Endothelial cell of umbilical vein (primary cell): ENCODE measurements at regions not wholly inside any gene's neighbourhood (a gene's known extent, or its start where the extent isn't known, plus 50 kb on each side); places are given as distances from the start of the nearest gene placed in this dataset.

ENCODE experiments used
- BruUV-seq: library from RNA; stranded (reverse); fragments of 400-500 nt; replicated peaks from 2 replicates; lab custom pipeline; 2021; lab: Mats Ljungman, UMichigan
- CTCF ChIA-PET: fragments of 300-600, 350-600 bp; sonication (Branson Sonifier 250); formaldehyde crosslinking; loops from one replicate; lab custom pipeline; 2021; ENCODE audit warnings: antibody characterized with exemption, inconsistent platforms; lab: Charles Lee
- POLR2A ChIA-PET: fragments of 300-600, 350-600 bp; sonication (Branson Sonifier 250); formaldehyde crosslinking; loops from one replicate; lab custom pipeline; 2021; ENCODE audit warnings: antibody characterized with exemption, inconsistent platforms; lab: Charles Lee
- DNase-seq: peaks from one replicate; pipeline ENCODE4 v3.0.0-alpha.2; 2011; ENCODE audit warnings: low read depth, low spot score
- FAIRE-seq: peaks from 2 replicates; lab custom pipeline; 2011; peaks lifted over from hg19 to GRCh38; lab: Jason Lieb, UNC
- H2AFZ ChIP-seq: 2 replicates; pipeline ENCODE4 v1.6.0; 2012; ENCODE audit warnings: low read depth, low read length, control low read depth, inconsistent platforms
- H3K27ac ChIP-seq: 2 replicates; pipeline ENCODE4 v1.5.1; 2011; ENCODE audit warnings: low read depth, mild to moderate bottlenecking, control low read depth, low read length, moderate library complexity; ENCODE audit not compliant: insufficient read depth
- H3K27me3 ChIP-seq, 2 experiments: 2 replicates each; pipeline versions ENCODE4 v1.6.0 to v1.6.1; 2011; ENCODE audit warnings: low read length in 2 of 2, mixed read lengths in 1 of 2; ENCODE audit not compliant: control insufficient read depth in 2 of 2, insufficient read depth in 2 of 2
- H3K36me3 ChIP-seq, 2 experiments: 2 replicates in 1 of 2; 3 replicates in 1 of 2; pipeline ENCODE4 v1.5.1; 2011; ENCODE audit warnings: low read length in 2 of 2, mild to moderate bottlenecking in 1 of 2, moderate library complexity in 1 of 2; ENCODE audit not compliant: control insufficient read depth in 2 of 2, insufficient read depth in 2 of 2; ENCODE audit errors: extremely low read depth in 1 of 2
- H3K4me1 ChIP-seq: 3 replicates; pipeline ENCODE4 v1.5.1; 2011; ENCODE audit warnings: mild to moderate bottlenecking, low read length; ENCODE audit not compliant: control insufficient read depth, insufficient read depth; ENCODE audit errors: extremely low read depth
- H3K4me2 ChIP-seq: 2 replicates; pipeline ENCODE4 v1.6.1; 2011; ENCODE audit warnings: low read length, control low read depth, mixed read lengths; ENCODE audit not compliant: insufficient read depth
- H3K4me3 ChIP-seq, 3 experiments: fragments of 200-600 bp in 1 of 3; sonication (generic), shearing (Covaris generic) in 1 of 3; replicated peaks in 1 of 3; 2 replicates each; pipeline ENCODE4 v1.5.1; 2011 to 2016; ENCODE audit warnings: control low read depth in 3 of 3, low read length in 3 of 3, mild to moderate bottlenecking in 2 of 3, inconsistent platforms in 1 of 3, low read depth in 1 of 3, moderate library complexity in 1 of 3; ENCODE audit not compliant: insufficient read depth in 1 of 3
- H3K79me2 ChIP-seq: 2 replicates; pipeline ENCODE4 v1.6.0; 2012; ENCODE audit warnings: low read length, inconsistent platforms; ENCODE audit not compliant: control insufficient read depth, insufficient read depth
- H3K9ac ChIP-seq: replicated peaks from 2 replicates; pipeline ENCODE3; 2011; ENCODE audit warnings: low read length, control low read depth; ENCODE audit not compliant: insufficient read depth; ENCODE audit errors: extremely low read depth
- H3K9me1 ChIP-seq: replicated peaks from 3 replicates; pipeline ENCODE4 v1.6.0; 2011; ENCODE audit warnings: mild to moderate bottlenecking, low read length; ENCODE audit not compliant: control insufficient read depth, insufficient read depth; ENCODE audit errors: extremely low read depth
- H3K9me3 ChIP-seq: replicated peaks from 2 replicates; pipeline ENCODE4 v1.5.1; 2012; ENCODE audit warnings: low read length, inconsistent platforms; ENCODE audit not compliant: control insufficient read depth, insufficient read depth
- H4K20me1 ChIP-seq: replicated peaks from 2 replicates; pipeline ENCODE3; 2011; ENCODE audit warnings: mild to moderate bottlenecking, low read length; ENCODE audit not compliant: control insufficient read depth, insufficient read depth; ENCODE audit errors: extremely low read depth
- CTCF ChIP-seq, 2 donors: IDR thresholded peaks; 1 replicate in 1 of 2; 2 replicates in 1 of 2; pipeline ENCODE4 v1.5.1; 2011; ENCODE audit warnings: low read length in 2 of 2, mild to moderate bottlenecking in 2 of 2, moderate library complexity in 2 of 2, control low read depth in 1 of 2, inconsistent platforms in 1 of 2, low read depth in 1 of 2; ENCODE audit not compliant: insufficient read depth in 1 of 2; ENCODE audit errors: extremely low read depth in 1 of 2
- FOS ChIP-seq: IDR thresholded peaks from 2 replicates; pipeline ENCODE4 v1.6.1; 2011; ENCODE audit warnings: mild to moderate bottlenecking, low read length, moderate library complexity, borderline replicate concordance; ENCODE audit not compliant: insufficient read depth
- GATA2 ChIP-seq: IDR thresholded peaks from 2 replicates; pipeline ENCODE4 v1.7.0; 2011; ENCODE audit warnings: low read depth, mild to moderate bottlenecking, moderate library complexity, mixed read lengths, low read length; ENCODE audit not compliant: insufficient read length, insufficient read depth
- JUN ChIP-seq: IDR thresholded peaks from 2 replicates; pipeline ENCODE4 v1.6.1; 2011; ENCODE audit warnings: borderline replicate concordance, low read depth; ENCODE audit not compliant: insufficient read length, insufficient read depth
- MYC ChIP-seq: IDR thresholded peaks from one replicate; pipeline ENCODE4 v1.6.1; 2011; ENCODE audit warnings: mild to moderate bottlenecking, low read depth, low read length
- POLR2A ChIP-seq: IDR thresholded peaks from 2 replicates; pipeline ENCODE4 v1.6.1; 2012; ENCODE audit warnings: low read depth, mild to moderate bottlenecking, control low read depth, low read length
- POLR2AphosphoS5 ChIP-seq: IDR thresholded peaks from 2 replicates; pipeline ENCODE4 v1.6.1; 2012; ENCODE audit warnings: low read depth, mild to moderate bottlenecking, control low read depth, low read length, moderate library complexity; ENCODE audit not compliant: insufficient read depth
- dilution Hi-C: fragments of 300-500 bp; cut with MboI; formaldehyde crosslinking; loops from one replicate; pipeline ENCODE4 v1.15.0; 2019; ENCODE audit warnings: low sequenced_read_pairs; ENCODE audit not compliant: extremely low pct_ligation_motif_present
- intact Hi-C: fragments of 100-400 bp; cut with micrococcal nuclease; formaldehyde crosslinking; loops from one replicate; pipeline ENCODE4 v1.10.0; 2022
- TF ChIP-seq, protein P1 (sequence below): IDR thresholded peaks from 2 replicates; pipeline ENCODE4 v1.6.1; 2011; ENCODE audit not compliant: insufficient read depth, insufficient read length

- Histone ChIP-seq H4K20me1 (no peaks in the 10 kb centered on the region), H3K27ac (no peak overlapping the region), H3K4me3 (no peak overlapping the region), H3K4me1 (no peaks in the 10 kb centered on the region), H3K9me1 (no peaks in the 10 kb centered on the region), H3K36me3 (no peaks in the 10 kb centered on the region), H2AFZ (no peak overlapping the region), H3K79me2 (no peaks in the 10 kb centered on the region), H3K9ac (no peak overlapping the region), H3K9me3 (no peaks in the 10 kb centered on the region), H3K27me3 (no peaks in the 10 kb centered on the region), H3K4me2 (no peak overlapping the region)
- dilution Hi-C loops (no loop called here), intact Hi-C loops (no loop called here)
- CTCF ChIA-PET, result interaction anchor here (0.9 kb wide), 1 partner anchor 15 kb away, joined by 3 read pairs; no protein-coding TSS in a partner anchor
- TF ChIP-seq FOS (no peak), GATA2 (no peak), POLR2A (no peak), POLR2AphosphoS5 (no peak), JUN (no peak), MYC (no peak), CTCF (IDR thresholded peaks at IDR 0.05; ENCODE audit: extremely low read depth in 1 of 2, insufficient read depth in 1 of 2, low read depth in 1 of 2, low read length in 2 of 2) (no peak)
- TF ChIP-seq, protein P1, sequence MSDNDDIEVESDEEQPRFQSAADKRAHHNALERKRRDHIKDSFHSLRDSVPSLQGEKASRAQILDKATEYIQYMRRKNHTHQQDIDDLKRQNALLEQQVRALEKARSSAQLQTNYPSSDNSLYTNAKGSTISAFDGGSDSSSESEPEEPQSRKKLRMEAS, result no peak
- POLR2A ChIA-PET, result no interaction called here
- BruUV-seq, result no TSS peak
- no peak for DNase-seq
- FAIRE-seq, result no peak
Observed at GRCh38 chr3:80451393-80451792, 683.6 kb upstream of the ROBO1 start.
